GM23248 (cell line): ENCODE measurements at regions not wholly inside any gene's neighbourhood (a gene's known extent, or its start where the extent isn't known, plus 50 kb on each side); places are given as distances from the start of the nearest gene placed in this dataset.

Experiments used
- EZH2 ChIP-seq: fragments of 200-600 bp; sonication (generic); IDR thresholded peaks from 2 replicates; pipeline ENCODE4 v1.6.1; 2018; ENCODE audit warnings: antibody characterized with exemption, mild to moderate bottlenecking; ENCODE audit not compliant: insufficient read depth, poor library complexity, severe bottlenecking
- EZH2phosphoT487 ChIP-seq: fragments of 200-600 bp; sonication (generic); IDR thresholded peaks from 2 replicates; pipeline ENCODE4 v1.6.1; 2018; ENCODE audit warnings: antibody characterized with exemption, moderate library complexity, mild to moderate bottlenecking, low read depth; ENCODE audit not compliant: insufficient read depth

DNA sequence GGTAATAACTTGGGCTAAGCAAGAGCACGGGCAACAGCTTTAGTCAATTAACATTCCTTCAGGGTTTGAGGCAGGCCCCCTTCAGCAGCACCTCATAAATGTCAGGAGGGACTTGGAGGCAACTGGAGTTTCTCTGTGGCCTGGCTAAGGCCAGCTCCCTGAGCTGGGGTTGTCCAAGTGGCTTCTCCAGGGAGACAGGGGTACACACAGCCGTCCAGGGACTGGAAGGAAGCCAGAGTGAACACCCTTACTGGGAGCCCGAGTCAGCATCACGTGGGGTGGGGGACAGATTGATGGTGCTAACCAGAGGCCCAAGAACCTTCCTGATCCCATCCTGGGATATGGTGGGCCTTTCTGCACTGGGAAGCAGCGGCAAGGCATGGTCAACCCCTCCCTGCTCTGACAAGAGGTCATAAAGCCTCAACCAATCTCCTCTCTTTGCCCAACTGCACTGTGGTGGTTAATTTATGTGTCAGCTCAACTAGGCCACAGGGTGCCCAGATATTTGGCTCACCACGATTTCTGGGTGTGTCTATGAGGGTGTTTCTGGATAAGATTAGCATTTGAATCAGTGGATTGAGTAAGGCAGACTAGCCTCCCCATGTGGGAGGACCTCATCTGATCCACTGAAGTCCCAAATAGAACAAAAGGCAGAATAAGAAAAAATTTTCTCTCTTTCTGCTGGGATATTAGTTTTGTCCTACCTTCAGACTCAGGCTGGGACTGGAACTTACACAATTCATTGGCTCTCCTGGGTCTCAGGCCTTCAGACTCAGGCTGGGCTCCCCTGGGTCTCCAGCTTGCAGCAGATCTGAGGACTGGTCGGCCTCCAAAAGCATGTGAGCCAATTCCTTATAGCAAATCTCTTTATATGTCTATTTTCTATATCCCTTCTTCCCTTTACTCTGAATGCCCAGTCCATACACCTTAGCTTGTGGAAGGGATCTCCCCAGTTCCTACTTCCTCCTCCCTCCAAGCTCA, 127.2 kb upstream of the LARP1 start:
- TF ChIP-seq EZH2, result no peak
- TF ChIP-seq EZH2phosphoT487, result no peak
